CD4-positive, alpha-beta T cell (primary cell): ENCODE measurements at regions not wholly inside any gene's neighbourhood (a gene's known extent, or its start where the extent isn't known, plus 50 kb on each side); places are given as distances from the start of the nearest gene placed in this dataset.

Experiments used
- ATAC-seq: fragments of 200-7000 bp; cut with Tn5 transposase; one replicate; pipeline ENCODE4 v1.10.0; 2022; ENCODE audit warnings: mild to moderate bottlenecking; ENCODE audit not compliant: poor library complexity
- CTCF ChIA-PET: fragments of 350-600 bp; sonication (Branson Sonifier 250); formaldehyde crosslinking; loops from one replicate; lab custom pipeline; 2021; ENCODE audit warnings: antibody characterized with exemption, inconsistent platforms; lab: Charles Lee
- POLR2A ChIA-PET: fragments of 350-600 bp; sonication (Branson Sonifier 250); formaldehyde crosslinking; loops from one replicate; lab custom pipeline; 2021; ENCODE audit warnings: antibody characterized with exemption, inconsistent platforms; lab: Charles Lee
- DNase-seq, 14 experiments: peaks; one replicate each; pipeline ENCODE4 v3.0.0-alpha.2; 2013 to 2020; ENCODE audit warnings: mixed read lengths in 2 of 14
- H3K27ac ChIP-seq, 2 donors: one replicate each; pipeline versions ENCODE4 v1.5.1 to v1.7.0; 2013; ENCODE audit warnings: low read length in 2 of 2, low read depth in 1 of 2, mild to moderate bottlenecking in 1 of 2
- H3K27me3 ChIP-seq, 2 experiments: 1 replicate in 1 of 2; 2 replicates in 1 of 2; pipeline versions ENCODE4 v1.6.1 to v1.7.0; 2013; ENCODE audit warnings: low read length in 2 of 2, control low read depth in 1 of 2, mild to moderate bottlenecking in 1 of 2, moderate library complexity in 1 of 2; ENCODE audit not compliant: insufficient read depth in 2 of 2, control insufficient read depth in 1 of 2
- H3K36me3 ChIP-seq: one replicate; pipeline ENCODE4 v1.6.1; 2013; ENCODE audit warnings: low read length, control low read depth; ENCODE audit not compliant: insufficient read depth
- H3K4me1 ChIP-seq: one replicate; pipeline ENCODE4 v1.6.1; 2013; ENCODE audit warnings: low read length, control low read depth; ENCODE audit not compliant: insufficient read depth
- H3K4me3 ChIP-seq: one replicate; pipeline ENCODE4 v1.5.1; 2013; ENCODE audit warnings: mild to moderate bottlenecking, low read length, moderate library complexity
- H3K9me3 ChIP-seq, 2 experiments: 1 replicate in 1 of 2; 2 replicates in 1 of 2; pipeline versions ENCODE4 v1.6.1 to v1.7.0; 2013; ENCODE audit warnings: low read length in 2 of 2, mild to moderate bottlenecking in 2 of 2, control low read depth in 1 of 2, moderate library complexity in 1 of 2; ENCODE audit not compliant: control insufficient read depth in 1 of 2, insufficient read depth in 1 of 2
- H3K27ac Mint-ChIP-seq: one replicate; pipeline ENCODE4 v1.8.0; 2020; ENCODE audit warnings: mixed read lengths
- H3K27me3 Mint-ChIP-seq: one replicate; pipeline ENCODE4 v1.8.0; 2021; ENCODE audit warnings: mixed read lengths
- H3K36me3 Mint-ChIP-seq: one replicate; pipeline ENCODE4 v1.8.0; 2021; ENCODE audit warnings: low read depth, mixed read lengths
- H3K4me1 Mint-ChIP-seq: one replicate; pipeline ENCODE4 v1.8.0; 2021; ENCODE audit warnings: low read depth, mixed read lengths
- H3K4me3 Mint-ChIP-seq: one replicate; pipeline ENCODE4 v1.8.0; 2020; ENCODE audit warnings: mild to moderate bottlenecking, mixed read lengths
- H3K9me3 Mint-ChIP-seq: one replicate; pipeline ENCODE4 v1.8.0; 2020; ENCODE audit warnings: mixed read lengths
- intact Hi-C, 2 experiments: fragments of 100-400 bp; cut with DNase I in 1 of 2; cut with micrococcal nuclease in 1 of 2; formaldehyde crosslinking; loops; one replicate each; pipeline versions ENCODE4 v1.15.1 to v1.9.0; 2023 to 2025; cut with DNase I, micrococcal nuclease
- TF ChIP-seq, protein P1 (sequence below): fragments of 200-600 bp; IDR thresholded peaks from one replicate; pipeline ENCODE4 v1.8.0; 2022; ENCODE audit warnings: antibody characterized with exemption, mild to moderate bottlenecking

- no peaks in the 10 kb centered on the region for H3K27me3 ChIP-seq
- H3K36me3 Mint-ChIP-seq, result no peaks in the 10 kb centered on the region
- no peak for ATAC-seq
These were observed 409.1 kb downstream of the GPAM start for GRCh38 chr10:111774486-111774885.

DNA sequence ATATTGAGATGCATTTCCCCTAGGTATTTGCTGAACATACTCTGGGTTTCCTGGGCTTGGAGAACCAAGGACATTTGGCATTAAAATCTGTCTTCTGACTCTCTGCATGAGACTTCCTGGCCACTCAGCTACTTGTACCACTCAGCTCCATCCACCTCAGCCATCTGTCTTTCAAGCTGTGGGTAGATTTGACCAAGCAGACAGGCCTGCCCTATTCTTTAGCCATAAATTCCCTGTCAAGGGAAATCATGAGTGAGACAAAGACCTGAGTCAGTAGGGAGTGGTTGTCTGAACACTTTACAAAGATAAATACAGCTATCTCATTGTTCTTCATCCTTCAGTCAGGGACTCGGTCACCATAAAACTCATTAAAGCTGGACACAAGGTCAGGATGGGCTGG is 399.1 kb downstream of the GPAM start:
- ATAC-seq (no peak), DNase-seq (no peak)
- POLR2A ChIA-PET, result no interaction called here
- Mint-ChIP-seq H3K9me3 (no peaks in the 10 kb centered on the region), H3K27me3 (no peaks in the 10 kb centered on the region), H3K4me3 (no peak overlapping the region), H3K27ac (no peak overlapping the region), H3K36me3 (no peaks in the 10 kb centered on the region), H3K4me1 (no peaks in the 10 kb centered on the region)
- no peaks in the 10 kb centered on the region for H3K27me3 ChIP-seq
- no peaks in the 10 kb centered on the region for H3K36me3 ChIP-seq
- no peak overlapping the region for H3K4me3 ChIP-seq
- H3K27ac ChIP-seq, result no peak overlapping the region
- TF ChIP-seq, protein P1, sequence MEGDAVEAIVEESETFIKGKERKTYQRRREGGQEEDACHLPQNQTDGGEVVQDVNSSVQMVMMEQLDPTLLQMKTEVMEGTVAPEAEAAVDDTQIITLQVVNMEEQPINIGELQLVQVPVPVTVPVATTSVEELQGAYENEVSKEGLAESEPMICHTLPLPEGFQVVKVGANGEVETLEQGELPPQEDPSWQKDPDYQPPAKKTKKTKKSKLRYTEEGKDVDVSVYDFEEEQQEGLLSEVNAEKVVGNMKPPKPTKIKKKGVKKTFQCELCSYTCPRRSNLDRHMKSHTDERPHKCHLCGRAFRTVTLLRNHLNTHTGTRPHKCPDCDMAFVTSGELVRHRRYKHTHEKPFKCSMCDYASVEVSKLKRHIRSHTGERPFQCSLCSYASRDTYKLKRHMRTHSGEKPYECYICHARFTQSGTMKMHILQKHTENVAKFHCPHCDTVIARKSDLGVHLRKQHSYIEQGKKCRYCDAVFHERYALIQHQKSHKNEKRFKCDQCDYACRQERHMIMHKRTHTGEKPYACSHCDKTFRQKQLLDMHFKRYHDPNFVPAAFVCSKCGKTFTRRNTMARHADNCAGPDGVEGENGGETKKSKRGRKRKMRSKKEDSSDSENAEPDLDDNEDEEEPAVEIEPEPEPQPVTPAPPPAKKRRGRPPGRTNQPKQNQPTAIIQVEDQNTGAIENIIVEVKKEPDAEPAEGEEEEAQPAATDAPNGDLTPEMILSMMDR, result no peak
- H3K4me1 ChIP-seq, result no peaks in the 10 kb centered on the region
- CTCF ChIA-PET, result no interaction called here
- intact Hi-C loops, result no loop called here
- no peaks in the 10 kb centered on the region for H3K9me3 ChIP-seq

More at GRCh38 chr10:111774486-111774885, 409.1 kb downstream of the GPAM start:
- no peak overlapping the region for H3K27ac ChIP-seq
- H3K4me1 ChIP-seq, result no peaks in the 10 kb centered on the region
- Mint-ChIP-seq H3K4me1 (no peaks in the 10 kb centered on the region), H3K27ac (no peak overlapping the region), H3K9me3 (no peaks in the 10 kb centered on the region), H3K27me3 (no peaks in the 10 kb centered on the region), H3K4me3 (no peak overlapping the region)
- intact Hi-C loops, result no loop called here
- no peaks in the 10 kb centered on the region for H3K9me3 ChIP-seq
- DNase-seq, result no peak
- ChIA-PET POLR2A (no interaction called here), CTCF (no interaction called here)
- TF ChIP-seq, protein P1, result no peak
- H3K4me3 ChIP-seq, result no peak overlapping the region
- no peaks in the 10 kb centered on the region for H3K36me3 ChIP-seq

- intact Hi-C loops, result no loop called here
- ATAC-seq (no peak), DNase-seq (no peak)
- Histone ChIP-seq H3K36me3 (no peaks in the 10 kb centered on the region), H3K4me3 (no peak overlapping the region), H3K27ac (no peak overlapping the region), H3K27me3 (no peaks in the 10 kb centered on the region), H3K9me3 (no peaks in the 10 kb centered on the region), H3K4me1 (no peaks in the 10 kb centered on the region)
- CTCF ChIA-PET, result no interaction called here
- Mint-ChIP-seq H3K27ac (no peak overlapping the region), H3K4me3 (no peak overlapping the region), H3K27me3 (no peaks in the 10 kb centered on the region), H3K4me1 (no peaks in the 10 kb centered on the region), H3K9me3 (no peaks in the 10 kb centered on the region), H3K36me3 (no peaks in the 10 kb centered on the region)
- TF ChIP-seq, protein P1, result no peak
- POLR2A ChIA-PET, result no interaction called here
These were observed 398.6 kb downstream of the GPAM start for GRCh38 chr10:111784946-111785465.
